PFSK-1 (cell line): ENCODE measurements at regions not wholly inside any gene's neighbourhood (a gene's known extent, or its start where the extent isn't known, plus 50 kb on each side); places are given as distances from the start of the nearest gene placed in this dataset.

Source experiments
- FOXP2 ChIP-seq: optimal IDR thresholded peaks from 2 replicates; pipeline ENCODE3; 2011; ENCODE audit warnings: borderline replicate concordance, control low read depth, inconsistent platforms; ENCODE audit not compliant: insufficient read depth; ENCODE audit errors: extremely low read length, extremely low read depth
- POLR2AphosphoS5 ChIP-seq: IDR thresholded peaks from 2 replicates; pipeline ENCODE4 v1.6.1; 2012; ENCODE audit warnings: low read depth, mild to moderate bottlenecking, control low read depth, low read length, moderate library complexity
- REST ChIP-seq, 2 experiments: IDR thresholded peaks; 2 replicates each; pipeline versions ENCODE4 v1.6.1 to v1.8.0; 2011 to 2012; ENCODE audit warnings: low read depth in 2 of 2, low read length in 2 of 2, control low read depth in 1 of 2, inconsistent platforms in 1 of 2, mild to moderate bottlenecking in 1 of 2, moderate library complexity in 1 of 2; ENCODE audit not compliant: insufficient read depth in 1 of 2
- SIN3A ChIP-seq: IDR thresholded peaks from 2 replicates; pipeline ENCODE4 v1.6.1; 2012; ENCODE audit warnings: mild to moderate bottlenecking, low read length, moderate library complexity, borderline replicate concordance; ENCODE audit not compliant: insufficient read depth
- TAF1 ChIP-seq: IDR thresholded peaks from 2 replicates; pipeline ENCODE4 v1.6.1; 2012; ENCODE audit warnings: low read length, control low read depth, borderline replicate concordance; ENCODE audit not compliant: insufficient read depth

- TF ChIP-seq REST (IDR thresholded peaks at IDR 0.05; ENCODE audit: insufficient read depth in 1 of 2, low read depth in 2 of 2, low read length in 2 of 2) (no peak), POLR2AphosphoS5 (no peak)
These were observed 148.1 kb upstream of the UMPS start for GRCh38 chr3:124582196-124582595.

- TF ChIP-seq REST (IDR thresholded peaks at IDR 0.05; ENCODE audit: insufficient read depth in 1 of 2, low read depth in 2 of 2, low read length in 2 of 2) (no peak), SIN3A (no peak), TAF1 (no peak), POLR2AphosphoS5 (no peak), FOXP2 (no peak)
These were observed 147.4 kb upstream of the UMPS start for GRCh38 chr3:124582621-124583395.

- TF ChIP-seq FOXP2 (no peak), TAF1 (no peak), POLR2AphosphoS5 (no peak), SIN3A (no peak), REST (IDR thresholded peaks at IDR 0.05; ENCODE audit: insufficient read depth in 1 of 2, low read depth in 2 of 2, low read length in 2 of 2) (no peak)
These were observed 146.1 kb upstream of the UMPS start for GRCh38 chr3:124584245-124584551.

- no peak for TF ChIP-seq SIN3A
- TF ChIP-seq FOXP2 = no peak
- TF ChIP-seq POLR2AphosphoS5 = no peak
- no peak for TF ChIP-seq REST (IDR thresholded peaks at IDR 0.05; ENCODE audit: insufficient read depth in 1 of 2, low read depth in 2 of 2, low read length in 2 of 2)
- no peak for TF ChIP-seq TAF1
These were observed 145.5 kb upstream of the UMPS start for GRCh38 chr3:124584552-124585391.
